BLaER1 treated with 17β-estradiol and CSF1 and Interleukin-3, amounts not matched to agents 10 nM and 100 nM (cell line): ENCODE measurements at regions not wholly inside any gene's neighbourhood (a gene's known extent, or its start where the extent isn't known, plus 50 kb on each side); places are given as distances from the start of the nearest gene placed in this dataset.

ENCODE experiments used
- H3K27ac ChIP-seq, 11 experiments: shearing (Covaris generic); formaldehyde crosslinking; 2 replicates each; pipeline ENCODE4 v1.8.1; 2022
- H3K27me3 ChIP-seq, 11 experiments: shearing (Covaris generic); formaldehyde crosslinking; 2 replicates each; pipeline ENCODE4 v1.8.1; 2022
- H3K36me3 ChIP-seq, 11 experiments: shearing (Covaris generic); formaldehyde crosslinking; 2 replicates each; pipeline ENCODE4 v1.8.1; 2022
- H3K4me1 ChIP-seq, 10 experiments: shearing (Covaris generic); formaldehyde crosslinking; 2 replicates each; pipeline ENCODE4 v1.8.1; 2022
- H3K4me2 ChIP-seq, 11 experiments: shearing (Covaris generic); formaldehyde crosslinking; 2 replicates each; pipeline ENCODE4 v1.8.1; 2022
- H3K4me3 ChIP-seq, 10 experiments: shearing (Covaris generic); formaldehyde crosslinking; 2 replicates each; pipeline ENCODE4 v1.8.1; 2022
- H3K9ac ChIP-seq, 11 experiments: shearing (Covaris generic); formaldehyde crosslinking; 2 replicates each; pipeline ENCODE4 v1.8.1; 2022
- H3K9me3 ChIP-seq, 11 experiments: shearing (Covaris generic); formaldehyde crosslinking; replicated peaks in 1 of 11; 2 replicates each; pipeline ENCODE4 v1.8.1; 2022
- H4K20me1 ChIP-seq, 11 experiments: shearing (Covaris generic); formaldehyde crosslinking; 2 replicates each; pipeline ENCODE4 v1.8.1; 2022
- Cebpa-rat ChIP-seq, 11 experiments: shearing (Covaris generic); IDR thresholded peaks; 2 replicates each; pipeline ENCODE4 v1.8.1; 2022

DNA sequence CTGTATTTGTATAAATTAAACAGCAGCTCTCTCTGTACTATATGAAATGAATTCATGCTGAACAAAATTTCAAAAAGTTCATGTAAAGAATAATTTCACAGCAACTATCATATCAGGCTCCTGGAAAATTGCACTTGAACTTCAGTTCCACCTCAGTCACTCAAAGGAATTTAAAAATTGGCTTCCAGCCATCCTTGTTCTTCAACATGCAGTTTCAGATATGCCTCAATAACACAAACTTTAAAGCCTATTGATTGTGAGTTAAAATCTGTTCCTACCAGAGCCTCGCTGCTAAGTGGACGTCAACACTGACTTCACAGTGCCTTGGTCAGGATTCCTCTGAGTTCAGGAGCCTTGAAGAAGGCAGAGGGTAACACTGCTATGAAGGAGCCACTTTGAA, 418.7 kb upstream of the WWC1 start:
- H3K36me3 ChIP-seq = peaks cover 0 to 47% (median 0%) of the 10 kb centered on the region in 11 experiments; a peak in 10 of 22 replicates
- no peaks in the 10 kb centered on the region for H3K27me3 ChIP-seq
- no peak overlapping the region for H3K27ac ChIP-seq
- H3K9ac ChIP-seq = no peak overlapping the region
- H4K20me1 ChIP-seq = no peaks in the 10 kb centered on the region
- H3K4me3 ChIP-seq = no peak overlapping the region
- no peak overlapping the region for H3K4me2 ChIP-seq
- no peak for TF ChIP-seq Cebpa-rat (IDR thresholded peaks at IDR 0.05)
- H3K4me1 ChIP-seq = no peaks in the 10 kb centered on the region
- no peaks in the 10 kb centered on the region for H3K9me3 ChIP-seq

- Histone ChIP-seq H3K9ac (no peak overlapping the region), H3K36me3 (peaks cover 0 to 88% (median 14%) of the 10 kb centered on the region in 11 experiments; a peak in 16 of 22 replicates), H3K27ac (no peak overlapping the region), H3K27me3 (no peaks in the 10 kb centered on the region), H3K4me3 (no peak overlapping the region), H3K9me3 (peaks cover 8 to 14% (median 10%) of the 10 kb centered on the region in 11 experiments; a peak in 21 of 22 replicates), H4K20me1 (no peaks in the 10 kb centered on the region), H3K4me1 (no peaks in the 10 kb centered on the region), H3K4me2 (no peak overlapping the region)
- no peak for TF ChIP-seq Cebpa-rat (IDR thresholded peaks at IDR 0.05)
Observed at GRCh38 chr5:167877114-167877722, 414.2 kb upstream of the WWC1 start.

DNA sequence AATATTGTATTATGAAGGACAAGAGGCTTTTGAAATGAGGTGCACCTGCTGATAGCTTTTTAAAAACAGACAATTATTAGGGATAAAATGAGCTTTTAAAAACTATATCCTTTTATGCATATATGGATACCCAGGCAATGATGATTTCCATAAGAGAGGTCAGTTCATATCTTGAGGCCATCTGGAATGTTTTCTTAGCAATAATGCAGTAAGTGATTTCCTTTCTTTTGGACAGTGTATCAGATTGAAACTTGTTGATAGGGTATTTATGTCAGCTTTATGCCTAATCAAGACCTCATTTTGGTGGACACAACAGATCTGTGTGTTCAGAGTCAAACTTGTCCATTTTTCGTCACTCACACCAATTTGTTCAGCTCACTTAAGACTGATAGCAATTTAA, 413.5 kb upstream of the WWC1 start:
- no peak for TF ChIP-seq Cebpa-rat (IDR thresholded peaks at IDR 0.05)
- H3K4me3 ChIP-seq = no peak overlapping the region
- H3K27ac ChIP-seq = no peak overlapping the region
- H3K4me2 ChIP-seq = no peak overlapping the region
- H3K9me3 ChIP-seq = peaks cover 13 to 21% (median 16%) of the 10 kb centered on the region in 11 experiments; a peak in 21 of 22 replicates
- H4K20me1 ChIP-seq = no peaks in the 10 kb centered on the region
- H3K9ac ChIP-seq = no peak overlapping the region
- no peaks in the 10 kb centered on the region for H3K4me1 ChIP-seq
- H3K36me3 ChIP-seq = peaks cover 0 to 94% (median 21%) of the 10 kb centered on the region in 11 experiments; a peak in 16 of 22 replicates
- H3K27me3 ChIP-seq = no peaks in the 10 kb centered on the region

GRCh38 chr5:167880420-167880819, 411.0 kb upstream of the WWC1 start:
- no peak overlapping the region for H3K4me2 ChIP-seq
- H3K4me3 ChIP-seq = no peak overlapping the region
- peaks cover 13 to 26% (median 20%) of the 10 kb centered on the region in 11 experiments; a peak in 21 of 22 replicates for H3K9me3 ChIP-seq
- no peaks in the 10 kb centered on the region for H3K27me3 ChIP-seq
- peaks cover 0 to 91% (median 27%) of the 10 kb centered on the region in 11 experiments; a peak in 16 of 22 replicates for H3K36me3 ChIP-seq
- no peaks in the 10 kb centered on the region for H4K20me1 ChIP-seq
- H3K4me1 ChIP-seq = no peaks in the 10 kb centered on the region
- no peak overlapping the region for H3K27ac ChIP-seq
- TF ChIP-seq Cebpa-rat (IDR thresholded peaks at IDR 0.05) = no peak
- H3K9ac ChIP-seq = no peak overlapping the region

DNA sequence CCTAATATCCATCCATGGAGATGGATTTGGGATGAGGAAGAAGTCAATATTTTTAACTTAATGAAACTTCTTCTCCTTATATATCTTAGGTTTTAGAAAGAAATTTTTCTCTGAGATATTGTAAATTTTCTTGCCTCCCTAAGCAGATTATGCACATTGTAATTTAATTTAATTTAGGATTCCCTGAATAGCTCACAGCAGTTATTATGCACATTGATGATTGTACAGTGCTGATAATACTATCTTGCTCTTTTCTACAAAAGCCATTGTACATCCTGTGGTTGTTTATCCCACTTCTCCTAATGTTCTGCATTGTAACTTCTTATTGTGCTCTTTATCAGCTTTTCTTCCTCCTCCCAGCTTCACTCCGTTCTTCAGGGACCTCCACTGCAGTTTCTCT, 410.4 kb upstream of the WWC1 start:
- no peak overlapping the region for H3K9ac ChIP-seq
- TF ChIP-seq Cebpa-rat (IDR thresholded peaks at IDR 0.05) = no peak
- no peak overlapping the region for H3K27ac ChIP-seq
- H3K9me3 ChIP-seq = peaks cover 13 to 26% (median 20%) of the 10 kb centered on the region in 11 experiments; a peak in 21 of 22 replicates
- H3K4me3 ChIP-seq = no peak overlapping the region
- no peaks in the 10 kb centered on the region for H3K27me3 ChIP-seq
- H4K20me1 ChIP-seq = no peaks in the 10 kb centered on the region
- peaks cover 0 to 88% (median 27%) of the 10 kb centered on the region in 11 experiments; a peak in 16 of 22 replicates for H3K36me3 ChIP-seq
- H3K4me2 ChIP-seq = no peak overlapping the region
- H3K4me1 ChIP-seq = no peaks in the 10 kb centered on the region

GRCh38 chr5:167886196-167886595, 405.2 kb upstream of the WWC1 start:
- H3K36me3 ChIP-seq = peaks cover 0 to 74% (median 25%) of the 10 kb centered on the region in 11 experiments; a peak in 15 of 22 replicates
- H3K4me1 ChIP-seq = 0 out of 20 replicates have a peak, but pooled peaks cover 0 to 5% (median 0%) of the 10 kb centered on the region in 10 experiments
- no peak overlapping the region for H3K4me3 ChIP-seq
- H3K9me3 ChIP-seq = peaks cover 13 to 21% (median 19%) of the 10 kb centered on the region in 11 experiments; a peak in 21 of 22 replicates
- no peaks in the 10 kb centered on the region for H3K27me3 ChIP-seq
- H3K9ac ChIP-seq = no peak overlapping the region
- H4K20me1 ChIP-seq = no peaks in the 10 kb centered on the region; a peak in 1 of 22 replicates
- TF ChIP-seq Cebpa-rat (IDR thresholded peaks at IDR 0.05) = no peak
- no peak overlapping the region for H3K4me2 ChIP-seq
- H3K27ac ChIP-seq = no peak overlapping the region

DNA sequence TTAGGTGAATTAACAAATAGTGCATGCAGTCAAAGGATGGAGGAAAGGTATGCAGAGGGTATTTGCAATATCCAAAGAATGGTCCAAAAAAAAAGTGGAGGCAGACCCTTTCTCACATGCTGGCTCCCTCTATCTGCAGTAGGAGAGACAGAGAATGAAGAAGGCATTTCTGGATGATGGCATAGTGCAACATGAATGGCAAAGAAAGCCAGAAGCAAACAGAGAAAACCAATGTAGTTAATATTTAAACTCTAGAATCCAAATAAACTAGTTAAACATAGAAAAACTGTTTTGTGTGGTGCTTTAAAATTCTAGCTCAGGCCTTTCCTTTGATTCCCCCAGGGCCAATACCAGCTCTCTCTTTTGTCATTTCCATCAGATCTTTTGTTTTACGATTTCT, 403.1 kb upstream of the WWC1 start:
- Histone ChIP-seq H3K4me2 (no peak overlapping the region), H3K4me3 (no peak overlapping the region), H3K4me1 (peaks cover 0 to 14% (median 0%) of the 10 kb centered on the region in 10 experiments; a peak in 1 of 20 replicates), H3K27me3 (no peaks in the 10 kb centered on the region), H3K9ac (no peak overlapping the region), H3K9me3 (peaks cover 0 to 7% (median 0%) of the 10 kb centered on the region in 11 experiments; a peak in 3 of 22 replicates), H3K36me3 (peaks cover 0 to 73% (median 8%) of the 10 kb centered on the region in 11 experiments; a peak in 10 of 22 replicates), H3K27ac (no peak overlapping the region), H4K20me1 (no peaks in the 10 kb centered on the region; a peak in 1 of 22 replicates)
- TF ChIP-seq Cebpa-rat (IDR thresholded peaks at IDR 0.05) = no peak

DNA sequence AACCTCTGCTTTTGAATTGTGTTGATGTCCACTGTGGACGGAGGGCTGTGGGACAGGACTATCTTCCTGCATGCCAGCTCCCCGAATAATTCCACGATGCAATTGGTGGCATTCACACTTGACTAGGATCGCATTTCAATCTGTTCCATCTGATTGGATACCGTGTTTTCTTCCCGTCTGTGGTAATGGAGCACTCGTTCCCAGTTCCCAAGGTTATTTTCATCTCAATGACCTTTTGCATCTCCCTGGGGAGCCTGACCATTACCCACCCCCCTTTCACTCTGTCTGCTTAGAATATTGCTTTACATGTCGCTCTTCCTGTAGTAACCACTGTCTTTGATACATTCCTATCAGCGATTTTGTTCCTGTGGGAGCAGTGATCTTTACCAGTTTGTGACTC, 402.2 kb upstream of the WWC1 start:
- TF ChIP-seq Cebpa-rat (IDR thresholded peaks at IDR 0.05) = no peak
- H3K4me3 ChIP-seq = no peak overlapping the region
- H4K20me1 ChIP-seq = no peaks in the 10 kb centered on the region; a peak in 1 of 22 replicates
- H3K9ac ChIP-seq = no peak overlapping the region
- H3K9me3 ChIP-seq = peaks cover 0 to 11% (median 0%) of the 10 kb centered on the region in 11 experiments; a peak in 4 of 22 replicates
- H3K27me3 ChIP-seq = no peaks in the 10 kb centered on the region
- H3K36me3 ChIP-seq = peaks cover 0 to 76% (median 7%) of the 10 kb centered on the region in 11 experiments; a peak in 10 of 22 replicates
- H3K4me2 ChIP-seq = no peak overlapping the region
- peaks cover 0 to 14% (median 0%) of the 10 kb centered on the region in 10 experiments; a peak in 1 of 20 replicates for H3K4me1 ChIP-seq
- H3K27ac ChIP-seq = no peak overlapping the region

DNA sequence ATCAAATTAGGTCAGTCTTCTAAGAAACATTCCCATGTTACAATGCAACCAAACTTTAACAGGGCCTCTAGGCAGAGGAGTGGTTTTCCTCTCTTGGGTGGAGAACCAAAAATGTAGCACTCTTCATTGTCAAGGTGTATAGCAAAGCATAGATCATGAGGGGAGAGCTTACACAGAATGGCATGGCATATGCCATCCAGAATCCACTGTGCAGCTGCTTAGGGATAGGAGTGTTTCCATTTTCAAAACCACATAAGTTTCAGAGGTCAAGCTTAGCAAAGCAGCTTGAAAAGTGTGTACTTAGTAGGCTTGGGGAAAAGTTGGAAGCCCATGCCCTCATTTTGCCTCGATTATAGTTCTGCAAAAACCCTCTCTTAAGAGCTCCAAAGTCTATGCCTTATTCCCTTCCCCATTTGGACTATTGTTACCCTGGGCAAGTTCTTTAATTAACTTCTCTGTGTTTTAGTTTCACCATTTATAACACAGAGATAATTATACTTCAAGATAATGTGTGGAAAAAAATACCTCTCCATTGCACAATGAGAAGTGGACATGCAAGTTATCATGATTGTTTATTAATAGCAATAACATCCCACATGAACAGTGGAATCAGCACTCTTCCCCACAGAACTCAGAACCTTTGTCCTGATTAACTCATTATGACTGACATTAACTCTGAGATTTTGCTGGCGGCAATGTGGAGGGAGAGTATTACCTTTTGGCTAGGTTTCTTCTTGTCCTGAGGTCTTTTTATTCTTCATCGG, 398.9 kb upstream of the WWC1 start:
- no peak overlapping the region for H3K9ac ChIP-seq
- peaks cover 0 to 64% (median 7%) of the 10 kb centered on the region in 11 experiments; a peak in 10 of 22 replicates for H3K36me3 ChIP-seq
- H3K27ac ChIP-seq = no peak overlapping the region
- peaks cover 0 to 5% (median 0%) of the 10 kb centered on the region in 11 experiments; a peak in 1 of 22 replicates for H4K20me1 ChIP-seq
- peaks cover 0 to 13% (median 0%) of the 10 kb centered on the region in 11 experiments; a peak in 4 of 22 replicates for H3K9me3 ChIP-seq
- H3K4me2 ChIP-seq = no peak overlapping the region
- H3K4me3 ChIP-seq = no peak overlapping the region
- no peaks in the 10 kb centered on the region for H3K27me3 ChIP-seq
- H3K4me1 ChIP-seq = peaks cover 0 to 14% (median 0%) of the 10 kb centered on the region in 10 experiments; a peak in 1 of 20 replicates
- TF ChIP-seq Cebpa-rat (IDR thresholded peaks at IDR 0.05) = no peak
